Keratinocyte (primary cell): ENCODE measurements at regions not wholly inside any gene's neighbourhood (a gene's known extent, or its start where the extent isn't known, plus 50 kb on each side); places are given as distances from the start of the nearest gene placed in this dataset.

ENCODE experiments used
- DNase-seq: peaks from one replicate; pipeline ENCODE4 v3.0.0-alpha.2; 2011; ENCODE audit warnings: low read depth, missing footprints, low spot score
- FAIRE-seq: peaks from 2 replicates; lab custom pipeline; 2011; peaks lifted over from hg19 to GRCh38; lab: Jason Lieb, UNC
- H2AFZ ChIP-seq: 2 replicates; pipeline ENCODE4 v1.6.0; 2012; ENCODE audit warnings: low read length, control low read depth, inconsistent platforms; ENCODE audit not compliant: control insufficient read depth
- H3K27ac ChIP-seq: 2 replicates; pipeline ENCODE4 v1.5.1; 2011; ENCODE audit warnings: low read length; ENCODE audit not compliant: control insufficient read depth, insufficient read depth
- H3K27me3 ChIP-seq: 3 replicates; pipeline ENCODE4 v1.6.0; 2011; ENCODE audit warnings: low read length; ENCODE audit not compliant: control insufficient read depth, insufficient read depth; ENCODE audit errors: extremely low read depth
- H3K36me3 ChIP-seq, 2 experiments: 2 replicates in 1 of 2; 3 replicates in 1 of 2; pipeline ENCODE4 v1.5.1; 2011; ENCODE audit warnings: low read length in 2 of 2, mild to moderate bottlenecking in 1 of 2; ENCODE audit not compliant: control insufficient read depth in 2 of 2, insufficient read depth in 2 of 2; ENCODE audit errors: extremely low read depth in 1 of 2
- H3K4me1 ChIP-seq: 3 replicates; pipeline ENCODE4 v1.5.1; 2011; ENCODE audit warnings: low read length; ENCODE audit not compliant: control insufficient read depth, insufficient read depth; ENCODE audit errors: extremely low read depth
- H3K4me2 ChIP-seq: 3 replicates; pipeline ENCODE4 v1.6.0; 2011; ENCODE audit warnings: low read depth, low read length; ENCODE audit not compliant: control insufficient read depth, insufficient read depth; ENCODE audit errors: extremely low read depth
- H3K4me3 ChIP-seq, 3 experiments: fragments of 200-600 bp in 1 of 3; sonication (generic) in 1 of 3; 2 replicates in 2 of 3; 3 replicates in 1 of 3; pipeline ENCODE4 v1.5.1; 2011 to 2016; ENCODE audit warnings: low read length in 3 of 3, mild to moderate bottlenecking in 3 of 3, control low read depth in 2 of 3, inconsistent platforms in 1 of 3, low read depth in 1 of 3, mixed read lengths in 1 of 3, mixed run types in 1 of 3, moderate library complexity in 1 of 3; ENCODE audit not compliant: control insufficient read depth in 2 of 3, insufficient read depth in 2 of 3; ENCODE audit errors: extremely low read depth in 1 of 3
- H3K79me2 ChIP-seq: 2 replicates; pipeline ENCODE4 v1.6.0; 2012; ENCODE audit warnings: low read length; ENCODE audit not compliant: control insufficient read depth, insufficient read depth
- H3K9ac ChIP-seq: 3 replicates; pipeline ENCODE4 v1.6.0; 2011; ENCODE audit warnings: low read length; ENCODE audit not compliant: control insufficient read depth, insufficient read depth; ENCODE audit errors: extremely low read depth
- H3K9me1 ChIP-seq: 3 replicates; pipeline ENCODE4 v1.6.0; 2011; ENCODE audit warnings: low read length; ENCODE audit not compliant: control insufficient read depth, insufficient read depth; ENCODE audit errors: extremely low read depth
- H3K9me3 ChIP-seq: 2 replicates; pipeline ENCODE4 v1.5.1; 2012; ENCODE audit warnings: low read depth, low read length; ENCODE audit not compliant: control insufficient read depth
- H4K20me1 ChIP-seq: 3 replicates; pipeline ENCODE4 v1.6.0; 2011; ENCODE audit warnings: low read length; ENCODE audit not compliant: control insufficient read depth, insufficient read depth; ENCODE audit errors: extremely low read depth
- CTCF ChIP-seq, 3 experiments: IDR thresholded peaks in 1 of 3; conservative IDR thresholded peaks in 1 of 3; optimal IDR thresholded peaks in 1 of 3; 2 replicates in 2 of 3; 3 replicates in 1 of 3; pipeline versions ENCODE3 to v1.5.1; 2011; ENCODE audit warnings: low read length in 3 of 3, mild to moderate bottlenecking in 3 of 3, moderate library complexity in 2 of 3, control low read depth in 1 of 3, inconsistent platforms in 1 of 3; ENCODE audit not compliant: insufficient read depth in 2 of 3; ENCODE audit errors: extremely low read depth in 1 of 3
- EZH2 ChIP-seq: IDR thresholded peaks from one replicate; pipeline ENCODE4 v1.6.1; 2012; ENCODE audit warnings: inconsistent platforms, mild to moderate bottlenecking, low read length, moderate library complexity
- dilution Hi-C: fragments of 300-500 bp; cut with MboI; formaldehyde crosslinking; loops from one replicate; pipeline ENCODE4 v1.7.0; 2020; ENCODE audit warnings: low sequenced_read_pairs; ENCODE audit not compliant: extremely low pct_ligation_motif_present

- FAIRE-seq: no peak
- peaks cover 6% of the 10 kb centered on the region for H3K4me1 ChIP-seq
- no peak overlapping the region for H3K27ac ChIP-seq
These were observed 708.6 kb upstream of the TMEM132C start for GRCh38 chr12:127558361-127558760.

GRCh38 chr12:127559349-127560040 is 707.5 kb upstream of the TMEM132C start:
- Histone ChIP-seq H3K9me1 (no peaks in the 10 kb centered on the region), H3K27ac (no peak overlapping the region), H4K20me1 (no peaks in the 10 kb centered on the region), H3K4me3 (no peak overlapping the region), H2AFZ (no peak overlapping the region), H3K79me2 (no peaks in the 10 kb centered on the region), H3K36me3 (no peaks in the 10 kb centered on the region), H3K9me3 (no peaks in the 10 kb centered on the region), H3K4me2 (peak overlapping the region; percentile 37), H3K4me1 (peaks cover 6% of the 10 kb centered on the region), H3K27me3 (no peaks in the 10 kb centered on the region), H3K9ac (no peak overlapping the region)
- peak; percentile 78 for FAIRE-seq
- peak; percentile 36 to 70 (median 60) for TF ChIP-seq CTCF (optimal IDR thresholded peaks at IDR 0.05 in 1 of 3, IDR thresholded peaks at IDR 0.05 in 1 of 3, conservative IDR thresholded peaks at IDR 0.05 in 1 of 3; ENCODE audit: extremely low read depth in 1 of 3, insufficient read depth in 2 of 3, low read length in 3 of 3)
- no peak for TF ChIP-seq EZH2
- DNase-seq: peak; percentile 5
- dilution Hi-C loops: no loop called here

More at GRCh38 chr12:127558361-127558760, 708.6 kb upstream of the TMEM132C start:
- Histone ChIP-seq H3K9ac (no peak overlapping the region), H4K20me1 (no peaks in the 10 kb centered on the region), H3K4me3 (no peak overlapping the region), H3K9me1 (no peaks in the 10 kb centered on the region), H3K27me3 (no peaks in the 10 kb centered on the region), H3K9me3 (no peaks in the 10 kb centered on the region), H3K36me3 (no peaks in the 10 kb centered on the region), H2AFZ (no peak overlapping the region), H3K4me2 (no peak overlapping the region), H3K79me2 (no peaks in the 10 kb centered on the region)
- DNase-seq: no peak
- dilution Hi-C loops: no loop called here
- no peak for TF ChIP-seq EZH2
- TF ChIP-seq CTCF (optimal IDR thresholded peaks at IDR 0.05 in 1 of 3, IDR thresholded peaks at IDR 0.05 in 1 of 3, conservative IDR thresholded peaks at IDR 0.05 in 1 of 3; ENCODE audit: extremely low read depth in 1 of 3, insufficient read depth in 2 of 3, low read length in 3 of 3): no peak
